MCF 10A (cell line): ENCODE measurements at regions not wholly inside any gene's neighbourhood (a gene's known extent, or its start where the extent isn't known, plus 50 kb on each side); places are given as distances from the start of the nearest gene placed in this dataset.

Experiments
- BruUV-seq: library from RNA; stranded (reverse); fragments of 400-500 nt; replicated peaks from 2 replicates; lab custom pipeline; 2021; lab: Mats Ljungman, UMichigan
- CTCF ChIA-PET: fragments of 300-600 bp; sonication (Branson Sonifier 250); formaldehyde crosslinking; extraction: SDS; loops from one replicate; lab custom pipeline; 2021; ENCODE audit warnings: antibody characterized with exemption, inconsistent platforms; lab: Yijun Ruan, JAX
- POLR2A ChIA-PET: fragments of 300-600, 350-650 bp; sonication (Branson Sonifier 250); formaldehyde crosslinking; extraction: SDS; loops from one replicate; lab custom pipeline; 2020; ENCODE audit warnings: antibody characterized with exemption, inconsistent platforms; lab: Yijun Ruan, JAX
- DNase-seq: peaks from one replicate; pipeline ENCODE4 v3.0.0-alpha.2; 2018; ENCODE audit not compliant: unreplicated experiment
- H3K27ac Mint-ChIP-seq: one replicate; pipeline ENCODE4 v1.8.0; 2022; ENCODE audit warnings: mild to moderate bottlenecking, low read depth, mixed read lengths; ENCODE audit not compliant: unreplicated experiment
- H3K27me3 Mint-ChIP-seq: one replicate; pipeline ENCODE4 v1.8.0; 2022; ENCODE audit warnings: mixed read lengths; ENCODE audit not compliant: insufficient read depth, unreplicated experiment
- H3K36me3 Mint-ChIP-seq: one replicate; pipeline ENCODE4 v1.8.0; 2022; ENCODE audit warnings: mild to moderate bottlenecking, moderate library complexity, mixed read lengths; ENCODE audit not compliant: insufficient read depth, unreplicated experiment
- H3K4me1 Mint-ChIP-seq: one replicate; pipeline ENCODE4 v1.8.0; 2022; ENCODE audit warnings: mixed read lengths; ENCODE audit not compliant: insufficient read depth, unreplicated experiment
- H3K4me3 Mint-ChIP-seq: one replicate; pipeline ENCODE4 v1.8.0; 2022; ENCODE audit warnings: mild to moderate bottlenecking, moderate library complexity, mixed read lengths; ENCODE audit not compliant: unreplicated experiment
- H3K9me3 Mint-ChIP-seq: one replicate; pipeline ENCODE4 v1.8.0; 2022; ENCODE audit warnings: mixed read lengths; ENCODE audit not compliant: unreplicated experiment
- intact Hi-C: fragments of 100-400 bp; cut with micrococcal nuclease; formaldehyde crosslinking; loops from 2 replicates; pipeline ENCODE4 v1.14.1; 2022
- TF ChIP-seq, protein P1 (sequence below): fragments of 200-600 bp; IDR thresholded peaks from one replicate; pipeline ENCODE4 v1.8.0; 2022; ENCODE audit warnings: antibody characterized with exemption, mild to moderate bottlenecking; ENCODE audit not compliant: unreplicated experiment

GRCh38 chr14:25102788-25103187 is 52.8 kb upstream of the STXBP6 start:
- H3K27ac Mint-ChIP-seq, result no peak overlapping the region
- no peak for DNase-seq
- TF ChIP-seq, protein P1, sequence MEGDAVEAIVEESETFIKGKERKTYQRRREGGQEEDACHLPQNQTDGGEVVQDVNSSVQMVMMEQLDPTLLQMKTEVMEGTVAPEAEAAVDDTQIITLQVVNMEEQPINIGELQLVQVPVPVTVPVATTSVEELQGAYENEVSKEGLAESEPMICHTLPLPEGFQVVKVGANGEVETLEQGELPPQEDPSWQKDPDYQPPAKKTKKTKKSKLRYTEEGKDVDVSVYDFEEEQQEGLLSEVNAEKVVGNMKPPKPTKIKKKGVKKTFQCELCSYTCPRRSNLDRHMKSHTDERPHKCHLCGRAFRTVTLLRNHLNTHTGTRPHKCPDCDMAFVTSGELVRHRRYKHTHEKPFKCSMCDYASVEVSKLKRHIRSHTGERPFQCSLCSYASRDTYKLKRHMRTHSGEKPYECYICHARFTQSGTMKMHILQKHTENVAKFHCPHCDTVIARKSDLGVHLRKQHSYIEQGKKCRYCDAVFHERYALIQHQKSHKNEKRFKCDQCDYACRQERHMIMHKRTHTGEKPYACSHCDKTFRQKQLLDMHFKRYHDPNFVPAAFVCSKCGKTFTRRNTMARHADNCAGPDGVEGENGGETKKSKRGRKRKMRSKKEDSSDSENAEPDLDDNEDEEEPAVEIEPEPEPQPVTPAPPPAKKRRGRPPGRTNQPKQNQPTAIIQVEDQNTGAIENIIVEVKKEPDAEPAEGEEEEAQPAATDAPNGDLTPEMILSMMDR, result no peak
- no TSS peak for BruUV-seq
- ChIA-PET POLR2A (no interaction called here), CTCF (no interaction called here)
- H3K4me3 Mint-ChIP-seq, result no peak overlapping the region
- no peaks in the 10 kb centered on the region for H3K27me3 Mint-ChIP-seq
- no peaks in the 10 kb centered on the region for H3K4me1 Mint-ChIP-seq
- intact Hi-C loops, result no loop called here
- no peaks in the 10 kb centered on the region for H3K9me3 Mint-ChIP-seq
- H3K36me3 Mint-ChIP-seq, result no peaks in the 10 kb centered on the region

GRCh38 chr14:25101276-25101675 is 51.3 kb upstream of the STXBP6 start:
- POLR2A ChIA-PET, result no interaction called here
- no peak overlapping the region for H3K4me3 Mint-ChIP-seq
- intact Hi-C loops, result no loop called here
- no peak overlapping the region for H3K27ac Mint-ChIP-seq
- BruUV-seq, result no TSS peak
- no peaks in the 10 kb centered on the region for H3K4me1 Mint-ChIP-seq
- CTCF ChIA-PET, result no interaction called here
- TF ChIP-seq, protein P1, result no peak
- H3K36me3 Mint-ChIP-seq, result no peaks in the 10 kb centered on the region
- H3K9me3 Mint-ChIP-seq, result no peaks in the 10 kb centered on the region
- H3K27me3 Mint-ChIP-seq, result no peaks in the 10 kb centered on the region
- DNase-seq, result no peak
